Esophagus (tissue), 2 donors: ENCODE measurements at regions not wholly inside any gene's neighbourhood (a gene's known extent, or its start where the extent isn't known, plus 50 kb on each side); places are given as distances from the start of the nearest gene placed in this dataset.

Experiments
- H3K27ac ChIP-seq, 2 donors: one replicate each; pipeline ENCODE4 v1.5.1; 2013; ENCODE audit warnings: low read depth in 2 of 2, mild to moderate bottlenecking in 2 of 2, inconsistent platforms in 1 of 2, low read length in 1 of 2, moderate library complexity in 1 of 2
- H3K27me3 ChIP-seq, 2 donors: one replicate each; pipeline ENCODE4 v1.6.1; 2013; ENCODE audit warnings: low read length in 2 of 2, control low read depth in 1 of 2, mild to moderate bottlenecking in 1 of 2; ENCODE audit not compliant: insufficient read depth in 2 of 2, control insufficient read depth in 1 of 2
- H3K36me3 ChIP-seq, 2 donors: one replicate each; pipeline ENCODE4 v1.6.1; 2013; ENCODE audit warnings: low read length in 1 of 2; ENCODE audit not compliant: control insufficient read depth in 2 of 2, insufficient read depth in 2 of 2
- H3K4me1 ChIP-seq, 2 donors: one replicate each; pipeline ENCODE4 v1.6.1; 2013; ENCODE audit warnings: low read length in 1 of 2; ENCODE audit not compliant: control insufficient read depth in 2 of 2, insufficient read depth in 2 of 2
- H3K4me3 ChIP-seq, 2 donors: one replicate each; pipeline ENCODE4 v1.5.1; 2013; ENCODE audit warnings: low read length in 2 of 2, mild to moderate bottlenecking in 2 of 2, low read depth in 1 of 2, moderate library complexity in 1 of 2
- H3K9me3 ChIP-seq, 2 donors: one replicate each; pipeline ENCODE4 v1.6.1; 2013; ENCODE audit warnings: mild to moderate bottlenecking in 2 of 2, low read depth in 1 of 2, low read length in 1 of 2, moderate library complexity in 1 of 2; ENCODE audit not compliant: control insufficient read depth in 2 of 2, insufficient read depth in 1 of 2
- WGBS, 2 donors: extraction: QIAGEN DNeasy Blood & Tissue Kit; methylation state at CpG; one replicate each; pipeline ENCODE4 v1.1.7; 2013; 5-methylcytosine and 5-hydroxymethylcytosine counted together
- donor health status: healthy with polysubstance abuse.
- donor health status: Bipolar disorder and iron deficiency.

DNA sequence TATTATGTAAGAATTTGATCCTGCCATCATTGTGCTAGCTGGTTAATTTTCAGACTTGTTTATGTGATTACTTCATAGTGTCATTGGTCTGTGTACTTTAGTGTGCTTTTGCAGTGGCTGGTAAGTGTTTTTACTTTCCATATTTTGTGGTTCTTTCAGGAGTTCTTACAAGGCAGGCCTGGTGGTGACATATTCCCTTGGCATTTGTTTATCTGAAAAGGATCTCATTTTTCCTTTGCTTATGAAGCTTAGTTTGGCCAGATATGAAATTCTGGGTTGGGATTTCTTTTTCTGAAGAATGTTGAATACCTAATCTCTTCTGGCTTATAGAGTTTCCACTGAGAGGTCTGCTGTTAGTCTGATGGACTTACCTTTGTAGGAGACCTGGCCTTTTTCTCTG lies 72.8 kb upstream of the MC4R start:
- Histone ChIP-seq H3K27ac (no peak overlapping the region), H3K36me3 (no peaks in the 10 kb centered on the region), H3K4me1 (no peaks in the 10 kb centered on the region), H3K27me3 (no peaks in the 10 kb centered on the region), H3K9me3 (no peaks in the 10 kb centered on the region), H3K4me3 (no peak overlapping the region)

DNA sequence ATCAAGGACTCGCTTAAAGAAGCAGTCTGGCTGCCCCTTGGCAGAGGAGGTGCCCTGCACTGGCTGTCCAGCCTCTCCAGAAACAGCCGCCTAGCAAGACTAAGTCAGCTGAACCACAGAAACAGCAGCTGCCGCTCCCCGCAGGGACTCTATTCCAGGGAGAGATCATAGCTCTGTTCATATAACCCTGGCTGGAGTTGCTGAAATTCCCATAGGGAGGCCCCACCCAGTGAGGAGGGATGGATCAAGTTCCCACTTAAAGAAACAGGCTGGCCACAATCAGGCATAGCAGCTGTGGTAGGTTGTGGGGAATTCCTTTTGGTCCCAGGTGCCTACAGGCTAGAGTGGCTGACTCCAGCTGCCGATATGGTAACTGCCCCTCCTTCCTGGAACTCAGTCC lies 74.2 kb upstream of the MC4R start:
- Histone ChIP-seq H3K4me3 (no peak overlapping the region), H3K9me3 (no peaks in the 10 kb centered on the region), H3K36me3 (no peaks in the 10 kb centered on the region), H3K27ac (no peak overlapping the region), H3K27me3 (no peaks in the 10 kb centered on the region), H3K4me1 (no peaks in the 10 kb centered on the region)
- 79 to 84% methylated on average over 5 of the region's 5 CpGs for WGBS, 2 donors

DNA sequence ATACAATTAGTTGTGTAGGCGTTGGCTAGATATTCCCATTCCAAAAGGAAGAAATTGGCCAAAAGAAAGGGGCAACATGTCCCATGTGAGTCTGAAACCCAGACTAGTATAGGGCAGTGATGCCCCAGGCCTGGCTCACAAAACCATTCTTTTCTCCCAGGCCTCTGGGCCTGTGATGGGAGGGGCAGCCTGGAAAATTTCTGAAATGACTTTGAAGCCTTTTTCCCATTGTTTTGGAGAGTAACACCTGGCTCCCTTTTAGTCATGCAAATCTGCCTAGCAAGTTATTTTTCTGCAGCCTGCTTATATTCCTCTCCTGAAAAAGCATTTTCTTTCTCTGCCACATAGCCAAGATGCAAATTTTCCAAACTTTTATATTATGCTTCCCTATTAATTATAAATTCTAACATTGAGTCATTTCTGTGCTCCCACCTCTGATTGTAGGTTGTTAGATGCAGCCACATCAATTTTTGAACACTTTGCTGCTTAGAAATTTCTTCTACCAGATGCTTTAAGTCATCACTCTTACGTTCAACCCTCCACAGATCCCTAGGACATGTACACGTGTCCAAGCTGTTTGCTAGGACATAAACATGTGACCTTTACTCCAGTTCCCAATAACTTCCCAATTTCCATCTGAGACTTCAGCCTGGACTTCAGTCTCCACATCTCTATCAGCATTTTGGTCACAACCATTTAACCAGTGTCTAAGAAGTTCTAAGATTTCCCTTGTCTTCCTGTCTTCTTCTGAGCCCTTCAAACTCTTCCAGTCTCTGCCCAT lies 76.1 kb upstream of the MC4R start:
- H3K4me3 ChIP-seq: no peak overlapping the region
- H3K4me1 ChIP-seq: no peaks in the 10 kb centered on the region
- no peak overlapping the region for H3K27ac ChIP-seq
- no peaks in the 10 kb centered on the region for H3K36me3 ChIP-seq
- WGBS, 2 donors: 74 to 83% methylated on average over 3 of the region's 3 CpGs
- H3K27me3 ChIP-seq: no peaks in the 10 kb centered on the region
- no peaks in the 10 kb centered on the region for H3K9me3 ChIP-seq

DNA sequence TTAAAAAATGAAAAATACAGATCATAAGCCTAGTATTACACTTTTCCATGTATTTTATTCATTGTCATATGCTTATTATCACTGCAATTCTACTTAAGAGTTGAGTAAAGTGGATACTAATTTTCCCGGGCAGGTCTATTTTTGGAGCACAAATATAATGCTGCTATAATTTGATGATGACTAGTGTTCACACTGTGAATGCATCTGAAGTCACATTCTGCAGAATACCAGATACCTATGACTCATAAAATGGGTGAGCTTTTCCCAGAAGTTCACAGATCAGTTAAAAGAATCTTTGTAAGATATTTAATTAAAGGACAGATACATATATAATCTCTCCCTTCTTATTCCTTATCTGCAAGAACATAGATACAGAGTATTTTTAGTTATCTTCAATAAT lies 79.8 kb upstream of the MC4R start:
- Histone ChIP-seq H3K4me3 (no peak overlapping the region), H3K4me1 (no peaks in the 10 kb centered on the region), H3K27me3 (no peaks in the 10 kb centered on the region), H3K36me3 (no peaks in the 10 kb centered on the region), H3K27ac (no peak overlapping the region), H3K9me3 (no peaks in the 10 kb centered on the region)
- WGBS, 2 donors: 48 to 71% methylated on average over 1 of the region's 1 CpG

DNA sequence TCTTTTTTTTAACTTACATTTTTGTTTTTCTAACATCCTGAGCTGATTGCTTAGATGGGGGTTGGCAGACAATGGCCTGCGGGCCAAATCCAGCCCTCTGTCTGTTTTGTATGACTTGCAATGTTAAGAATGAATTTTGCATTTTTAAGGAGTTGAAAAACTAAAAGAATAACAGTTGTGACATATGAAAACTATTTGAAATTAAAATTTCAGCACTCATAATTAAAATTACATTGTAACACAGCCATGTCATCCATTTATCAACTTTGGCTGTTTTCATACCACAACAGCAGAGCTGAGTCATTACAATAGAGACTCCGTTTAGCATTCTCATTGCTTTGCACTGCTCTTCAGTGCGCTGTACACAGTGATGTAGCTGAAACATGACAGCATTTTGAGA lies 94.1 kb upstream of the MC4R start:
- Histone ChIP-seq H3K4me3 (no peak overlapping the region), H3K4me1 (no peaks in the 10 kb centered on the region), H3K9me3 (no peaks in the 10 kb centered on the region), H3K27ac (no peak overlapping the region), H3K36me3 (no peaks in the 10 kb centered on the region), H3K27me3 (no peaks in the 10 kb centered on the region)
- 86 to 87% methylated on average over 3 of the region's 3 CpGs for WGBS, 2 donors

DNA sequence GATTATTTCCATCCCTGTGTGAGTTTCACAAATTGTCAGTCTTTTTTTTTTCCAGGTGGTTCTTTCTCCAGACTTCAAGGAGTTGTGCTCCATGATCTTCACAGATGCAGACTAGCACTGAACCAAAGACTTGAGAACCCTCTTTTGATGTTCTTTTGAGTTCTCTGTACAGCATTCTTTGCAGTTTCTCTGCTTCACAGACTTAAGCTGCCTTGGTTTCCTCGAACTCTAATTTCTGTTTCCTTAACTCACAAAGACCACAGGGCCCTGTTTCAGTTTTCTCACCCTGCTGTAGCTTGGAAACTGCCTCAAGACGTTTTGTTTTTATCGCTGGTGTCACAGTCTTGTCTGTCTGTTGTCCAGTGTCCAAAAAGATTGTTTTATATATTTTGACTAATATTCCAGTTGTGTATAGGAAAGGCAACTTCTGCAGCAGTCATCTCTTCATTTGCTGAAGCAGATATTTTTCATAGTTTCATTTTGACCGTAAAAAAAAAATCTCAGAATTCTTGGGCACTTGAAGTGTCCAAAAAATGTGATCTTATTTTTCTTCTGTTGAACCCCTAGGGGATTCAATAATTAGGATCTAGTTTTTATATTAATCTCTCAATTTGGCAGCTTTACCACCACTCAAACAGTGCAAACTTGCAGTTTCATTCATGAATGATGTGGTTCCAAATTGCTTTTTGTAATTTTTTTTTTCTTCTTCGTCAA lies 97.0 kb upstream of the MC4R start:
- Histone ChIP-seq H3K4me3 (no peak overlapping the region), H3K27ac (no peak overlapping the region), H3K27me3 (no peaks in the 10 kb centered on the region), H3K4me1 (no peaks in the 10 kb centered on the region), H3K9me3 (no peaks in the 10 kb centered on the region), H3K36me3 (no peaks in the 10 kb centered on the region)
- 25 to 41% methylated on average over 5 of the region's 5 CpGs for WGBS, 2 donors

DNA sequence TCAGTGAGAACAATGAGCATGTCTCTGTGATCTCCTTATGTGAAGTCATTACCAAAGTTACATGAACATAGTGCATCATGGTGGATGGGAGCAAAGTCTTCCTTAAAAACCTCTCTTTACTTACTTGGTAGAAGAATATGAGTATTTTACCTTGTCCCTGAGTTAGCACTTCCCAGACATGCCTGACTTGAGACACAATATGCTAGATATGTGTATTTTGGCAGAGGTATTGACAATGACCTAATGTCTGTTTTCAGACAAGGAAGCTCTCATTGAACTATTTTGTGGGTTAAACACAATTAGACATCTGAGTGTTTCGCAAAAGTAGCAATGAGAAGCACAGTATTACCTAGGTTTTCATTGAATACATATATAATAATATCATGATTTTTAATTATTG lies 99.1 kb upstream of the MC4R start:
- no peaks in the 10 kb centered on the region for H3K36me3 ChIP-seq
- no peak overlapping the region for H3K27ac ChIP-seq
- H3K9me3 ChIP-seq: no peaks in the 10 kb centered on the region
- no peaks in the 10 kb centered on the region for H3K4me1 ChIP-seq
- WGBS, 2 donors: 86 to 89% methylated on average over 1 of the region's 1 CpG
- H3K27me3 ChIP-seq: no peaks in the 10 kb centered on the region
- no peak overlapping the region for H3K4me3 ChIP-seq

DNA sequence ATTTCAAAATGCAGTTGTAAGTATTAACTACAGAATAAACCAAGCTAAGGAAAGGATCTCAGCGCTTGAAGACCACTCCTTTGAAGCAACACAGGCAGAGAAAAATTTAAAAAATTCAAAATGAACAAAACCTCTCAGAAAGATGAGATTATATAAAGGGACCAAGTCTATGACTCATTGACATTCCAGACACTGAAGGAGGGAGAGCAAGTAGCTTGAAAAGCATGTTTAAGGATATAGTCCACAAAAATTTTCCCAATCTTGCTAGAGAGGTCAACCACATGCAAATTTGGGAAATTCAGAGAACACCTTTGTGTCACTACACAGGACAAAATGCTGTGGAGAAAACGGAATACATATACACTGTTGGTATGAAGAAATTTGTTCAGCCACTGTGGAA lies 112.6 kb upstream of the MC4R start:
- Histone ChIP-seq H3K4me3 (no peak overlapping the region), H3K4me1 (no peaks in the 10 kb centered on the region), H3K36me3 (no peaks in the 10 kb centered on the region), H3K27ac (no peak overlapping the region), H3K27me3 (no peaks in the 10 kb centered on the region), H3K9me3 (no peaks in the 10 kb centered on the region)
- WGBS, 2 donors: 78 to 79% methylated on average over 2 of the region's 2 CpGs

DNA sequence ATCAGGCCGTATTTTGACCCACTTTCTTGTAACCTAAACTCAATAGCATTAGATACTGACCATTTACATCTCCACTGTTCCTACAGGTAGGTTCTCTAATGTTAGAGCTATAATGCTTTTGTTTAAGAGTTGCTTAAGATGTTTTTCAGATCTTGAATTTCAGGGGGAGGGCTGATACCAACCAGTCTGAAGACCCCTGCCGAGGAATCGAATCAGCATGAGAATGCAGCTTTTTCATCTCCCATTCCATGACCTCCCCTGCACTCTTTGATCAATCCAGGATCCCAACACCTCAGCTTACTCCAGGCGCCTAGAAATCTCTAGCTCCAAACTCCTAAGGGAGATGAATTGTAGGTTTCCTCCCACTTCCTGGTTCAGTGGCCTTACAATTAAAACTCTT lies 120.5 kb upstream of the MC4R start:
- H3K4me1 ChIP-seq: no peaks in the 10 kb centered on the region
- H3K27me3 ChIP-seq: no peaks in the 10 kb centered on the region
- H3K27ac ChIP-seq: no peak overlapping the region
- H3K36me3 ChIP-seq: no peaks in the 10 kb centered on the region
- no peak overlapping the region for H3K4me3 ChIP-seq
- 59 to 65% methylated on average over 4 of the region's 4 CpGs for WGBS, 2 donors
- H3K9me3 ChIP-seq: no peaks in the 10 kb centered on the region

DNA sequence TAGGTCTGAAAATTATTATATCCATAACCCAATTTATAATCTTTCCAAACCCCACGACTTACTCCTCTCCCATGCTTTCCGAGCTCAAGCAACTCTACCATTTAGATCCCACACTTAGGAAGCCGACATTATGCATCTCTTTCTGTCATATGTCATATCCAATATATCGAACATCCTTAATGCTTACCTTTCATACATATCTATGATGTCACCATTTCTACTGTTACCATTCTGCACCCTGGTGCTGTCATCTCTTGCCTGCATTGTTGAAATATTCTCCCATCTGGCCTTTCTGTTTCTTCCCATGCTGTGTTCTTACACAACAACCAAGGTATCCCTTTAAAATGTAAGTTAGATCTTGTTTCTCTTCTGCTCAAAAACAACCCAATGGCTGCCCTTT lies 127.1 kb upstream of the MC4R start:
- Histone ChIP-seq H3K9me3 (no peaks in the 10 kb centered on the region), H3K36me3 (no peaks in the 10 kb centered on the region), H3K4me3 (no peak overlapping the region), H3K4me1 (no peaks in the 10 kb centered on the region), H3K27me3 (no peaks in the 10 kb centered on the region), H3K27ac (no peak overlapping the region)
- WGBS, 2 donors: 91 to 96% methylated on average over 4 of the region's 4 CpGs
